HCT116 (cell line): ENCODE measurements at regions not wholly inside any gene's neighbourhood (a gene's known extent, or its start where the extent isn't known, plus 50 kb on each side); places are given as distances from the start of the nearest gene placed in this dataset.

Source experiments
- ATAC-seq: fragments of 200-7000 bp; cut with Tn5 transposase; 2 replicates; pipeline ENCODE4 v1.9.1; 2020; ENCODE audit warnings: mild to moderate bottlenecking, moderate library complexity
- BruUV-seq: library from RNA; stranded (reverse); fragments of 400-500 nt; replicated peaks from 2 replicates; lab custom pipeline; 2021; lab: Mats Ljungman, UMichigan
- CTCF ChIA-PET: fragments of 300-600 bp; sonication (Branson Sonifier 250); formaldehyde crosslinking; loops from one replicate; lab custom pipeline; 2021; ENCODE audit warnings: antibody characterized with exemption; lab: Charles Lee
- POLR2A ChIA-PET: fragments of 300-600, 350-600 bp; sonication (Branson Sonifier 250); formaldehyde crosslinking; loops from one replicate; lab custom pipeline; 2021; ENCODE audit warnings: antibody characterized with exemption; lab: Charles Lee
- RAD21 ChIA-PET, 2 experiments: fragments of 300-600 bp; sonication (Branson Sonifier 250); formaldehyde crosslinking; loops; one replicate each; lab custom pipeline; 2023; ENCODE audit warnings: low total read pairs in 2 of 2; ENCODE audit not compliant: uncharacterized antibody in 2 of 2, unreplicated experiment in 2 of 2, low non-redundant PET in 1 of 2; lab: Charles Lee
- DNase-seq: peaks from one replicate; pipeline ENCODE4 v3.0.0-alpha.2; 2010; ENCODE audit warnings: low read depth, low spot score
- H2AFZ ChIP-seq: fragments of 200-600 bp; shearing (Covaris generic), sonication (generic); 2 replicates; pipeline ENCODE4 v1.6.1; 2017; ENCODE audit warnings: low read depth, mixed run types, mixed read lengths, antibody characterized with exemption, low read length; ENCODE audit not compliant: poor library complexity, severe bottlenecking
- H3K27ac ChIP-seq: 2 replicates; pipeline ENCODE4 v1.5.1; 2012; ENCODE audit warnings: low read depth, low read length
- H3K27me3 ChIP-seq: fragments of 200-600 bp; sonication (generic); 2 replicates; pipeline ENCODE4 v1.6.1; 2016; ENCODE audit warnings: mixed run types, low read length, mixed read lengths; ENCODE audit not compliant: insufficient read depth
- H3K36me3 ChIP-seq, 2 experiments: fragments of 200-500 bp in 1 of 2; fragments of 200-600 bp in 1 of 2; sonication (Bioruptor generic) in 1 of 2; sonication (generic) in 1 of 2; 2 replicates each; pipeline versions ENCODE4 v1.5.1 to v1.6.1; 2014 to 2016; ENCODE audit warnings: low read length in 2 of 2, inconsistent platforms in 1 of 2, mixed read lengths in 1 of 2, mixed run types in 1 of 2; ENCODE audit not compliant: insufficient read depth in 2 of 2, control insufficient read depth in 1 of 2
- H3K4me1 ChIP-seq, 2 experiments: fragments of 200-600 bp in 1 of 2; sonication (generic) in 1 of 2; 2 replicates each; pipeline versions ENCODE4 v1.5.1 to v1.6.1; 2012 to 2017; ENCODE audit warnings: low read length in 2 of 2, inconsistent platforms in 1 of 2, mild to moderate bottlenecking in 1 of 2, mixed read lengths in 1 of 2, mixed run types in 1 of 2, moderate library complexity in 1 of 2; ENCODE audit not compliant: insufficient read depth in 2 of 2, control insufficient read depth in 1 of 2
- H3K4me2 ChIP-seq: fragments of 200-600 bp; sonication (generic); 2 replicates; pipeline ENCODE4 v1.6.1; 2017; ENCODE audit warnings: mixed run types, low read length, mixed read lengths
- H3K4me3 ChIP-seq, 2 experiments: fragments of 200-600 bp in 1 of 2; sonication (generic) in 1 of 2; replicated peaks in 1 of 2; 2 replicates each; pipeline ENCODE4 v1.5.1; 2011 to 2016; ENCODE audit warnings: low read length in 2 of 2, control low read depth in 1 of 2, low read depth in 1 of 2, mild to moderate bottlenecking in 1 of 2, mixed read lengths in 1 of 2, mixed run types in 1 of 2
- H3K79me2 ChIP-seq: fragments of 200-600 bp; sonication (generic); 2 replicates; pipeline ENCODE4 v1.6.1; 2017; ENCODE audit warnings: mild to moderate bottlenecking, mixed run types, low read length, moderate library complexity, mixed read lengths; ENCODE audit not compliant: insufficient read depth
- H3K9ac ChIP-seq: fragments of 200-600 bp; sonication (generic); 2 replicates; pipeline ENCODE4 v1.6.1; 2016; ENCODE audit warnings: low read length, mixed read lengths
- H3K9me2 ChIP-seq: fragments of 200-600 bp; sonication (generic), shearing (Covaris generic); 2 replicates; pipeline ENCODE4 v1.6.1; 2017; ENCODE audit warnings: mixed run types, mild to moderate bottlenecking, moderate library complexity; ENCODE audit not compliant: insufficient read depth
- H3K9me3 ChIP-seq, 2 experiments: fragments of 200-500 bp in 1 of 2; fragments of 200-600 bp in 1 of 2; sonication (Bioruptor generic) in 1 of 2; sonication (generic) in 1 of 2; 2 replicates each; pipeline ENCODE4 v1.6.1; 2014 to 2017; ENCODE audit warnings: low read length in 2 of 2, mixed read lengths in 2 of 2, inconsistent platforms in 1 of 2, low read depth in 1 of 2, mild to moderate bottlenecking in 1 of 2, mixed run types in 1 of 2, moderate library complexity in 1 of 2; ENCODE audit not compliant: control insufficient read depth in 1 of 2, insufficient read depth in 1 of 2
- H4K20me1 ChIP-seq: fragments of 200-600 bp; sonication (generic), shearing (Covaris generic); 2 replicates; pipeline ENCODE4 v1.6.1; 2017; ENCODE audit warnings: mixed run types, mild to moderate bottlenecking, moderate library complexity; ENCODE audit not compliant: insufficient read depth
- CBX3 ChIP-seq: IDR thresholded peaks from 2 replicates; pipeline ENCODE4 v1.6.1; 2012; ENCODE audit warnings: low read depth
- FOSL1 ChIP-seq: IDR thresholded peaks from 2 replicates; pipeline ENCODE4 v1.6.1; 2012; ENCODE audit warnings: low read depth
- SIN3A ChIP-seq: IDR thresholded peaks from 2 replicates; pipeline ENCODE4 v1.6.1; 2012; ENCODE audit warnings: low read depth
- SP1 ChIP-seq: IDR thresholded peaks from 2 replicates; pipeline ENCODE4 v1.6.1; 2012; ENCODE audit warnings: low read depth
- TCF7L2 ChIP-seq: IDR thresholded peaks from 2 replicates; pipeline ENCODE4 v1.7.0; 2011; ENCODE audit warnings: borderline replicate concordance, inconsistent platforms; ENCODE audit not compliant: insufficient read depth, insufficient read length; ENCODE audit errors: extremely low read depth
- intact Hi-C: fragments of 100-400 bp; cut with micrococcal nuclease; formaldehyde crosslinking; loops from 2 replicates; pipeline ENCODE4 v1.10.0; 2022
- TF ChIP-seq, protein P1 (sequence below): IDR thresholded peaks from 2 replicates; pipeline ENCODE4 v1.6.1; 2012; ENCODE audit warnings: low read depth
- TF ChIP-seq, protein P2 (sequence below): IDR thresholded peaks from 2 replicates; pipeline ENCODE4 v1.6.1; 2011; ENCODE audit warnings: mild to moderate bottlenecking, low read length, moderate library complexity; ENCODE audit not compliant: insufficient replicate concordance; ENCODE audit errors: extremely low read depth

DNA sequence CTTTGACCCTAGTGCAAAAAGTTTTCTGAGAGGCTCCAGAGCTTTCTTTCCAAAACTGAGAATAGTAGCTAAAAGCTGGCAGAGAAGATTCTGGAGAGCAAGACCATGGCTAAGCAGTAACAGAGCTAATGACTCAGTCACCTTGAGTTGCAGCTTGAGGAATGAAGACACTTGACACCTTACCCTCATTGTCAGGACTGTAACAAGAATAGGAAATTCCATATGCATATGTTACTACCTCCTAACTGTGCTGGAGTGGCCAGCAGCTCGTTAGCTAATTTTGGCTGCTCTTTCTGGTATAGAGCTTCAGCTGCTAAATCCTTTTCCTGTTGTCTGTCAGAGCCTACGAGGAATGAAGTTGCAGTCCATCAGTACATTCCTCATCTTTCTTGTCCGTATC lies 68.6 kb upstream of the LHCGR start:
- ChIA-PET POLR2A (no interaction called here), RAD21 (no interaction called here), CTCF (no interaction called here)
- Histone ChIP-seq H3K79me2 (no peaks in the 10 kb centered on the region), H3K4me3 (no peak overlapping the region), H3K4me1 (no peaks in the 10 kb centered on the region), H3K36me3 (no peaks in the 10 kb centered on the region), H3K9ac (no peak overlapping the region), H3K9me2 (no peaks in the 10 kb centered on the region), H3K27me3 (peaks cover 13% of the 10 kb centered on the region; the same call in 1 of the 2 replicates), H3K4me2 (no peak overlapping the region), H4K20me1 (no peaks in the 10 kb centered on the region), H3K27ac (no peak overlapping the region), H2AFZ (no peak overlapping the region), H3K9me3 (no peaks in the 10 kb centered on the region)
- TF ChIP-seq SIN3A, result no peak
- no peak for TF ChIP-seq CBX3
- no peak for TF ChIP-seq TCF7L2
- TF ChIP-seq SP1, result no peak
- TF ChIP-seq, protein P1, sequence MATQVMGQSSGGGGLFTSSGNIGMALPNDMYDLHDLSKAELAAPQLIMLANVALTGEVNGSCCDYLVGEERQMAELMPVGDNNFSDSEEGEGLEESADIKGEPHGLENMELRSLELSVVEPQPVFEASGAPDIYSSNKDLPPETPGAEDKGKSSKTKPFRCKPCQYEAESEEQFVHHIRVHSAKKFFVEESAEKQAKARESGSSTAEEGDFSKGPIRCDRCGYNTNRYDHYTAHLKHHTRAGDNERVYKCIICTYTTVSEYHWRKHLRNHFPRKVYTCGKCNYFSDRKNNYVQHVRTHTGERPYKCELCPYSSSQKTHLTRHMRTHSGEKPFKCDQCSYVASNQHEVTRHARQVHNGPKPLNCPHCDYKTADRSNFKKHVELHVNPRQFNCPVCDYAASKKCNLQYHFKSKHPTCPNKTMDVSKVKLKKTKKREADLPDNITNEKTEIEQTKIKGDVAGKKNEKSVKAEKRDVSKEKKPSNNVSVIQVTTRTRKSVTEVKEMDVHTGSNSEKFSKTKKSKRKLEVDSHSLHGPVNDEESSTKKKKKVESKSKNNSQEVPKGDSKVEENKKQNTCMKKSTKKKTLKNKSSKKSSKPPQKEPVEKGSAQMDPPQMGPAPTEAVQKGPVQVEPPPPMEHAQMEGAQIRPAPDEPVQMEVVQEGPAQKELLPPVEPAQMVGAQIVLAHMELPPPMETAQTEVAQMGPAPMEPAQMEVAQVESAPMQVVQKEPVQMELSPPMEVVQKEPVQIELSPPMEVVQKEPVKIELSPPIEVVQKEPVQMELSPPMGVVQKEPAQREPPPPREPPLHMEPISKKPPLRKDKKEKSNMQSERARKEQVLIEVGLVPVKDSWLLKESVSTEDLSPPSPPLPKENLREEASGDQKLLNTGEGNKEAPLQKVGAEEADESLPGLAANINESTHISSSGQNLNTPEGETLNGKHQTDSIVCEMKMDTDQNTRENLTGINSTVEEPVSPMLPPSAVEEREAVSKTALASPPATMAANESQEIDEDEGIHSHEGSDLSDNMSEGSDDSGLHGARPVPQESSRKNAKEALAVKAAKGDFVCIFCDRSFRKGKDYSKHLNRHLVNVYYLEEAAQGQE, result no peak
- TF ChIP-seq, protein P2, sequence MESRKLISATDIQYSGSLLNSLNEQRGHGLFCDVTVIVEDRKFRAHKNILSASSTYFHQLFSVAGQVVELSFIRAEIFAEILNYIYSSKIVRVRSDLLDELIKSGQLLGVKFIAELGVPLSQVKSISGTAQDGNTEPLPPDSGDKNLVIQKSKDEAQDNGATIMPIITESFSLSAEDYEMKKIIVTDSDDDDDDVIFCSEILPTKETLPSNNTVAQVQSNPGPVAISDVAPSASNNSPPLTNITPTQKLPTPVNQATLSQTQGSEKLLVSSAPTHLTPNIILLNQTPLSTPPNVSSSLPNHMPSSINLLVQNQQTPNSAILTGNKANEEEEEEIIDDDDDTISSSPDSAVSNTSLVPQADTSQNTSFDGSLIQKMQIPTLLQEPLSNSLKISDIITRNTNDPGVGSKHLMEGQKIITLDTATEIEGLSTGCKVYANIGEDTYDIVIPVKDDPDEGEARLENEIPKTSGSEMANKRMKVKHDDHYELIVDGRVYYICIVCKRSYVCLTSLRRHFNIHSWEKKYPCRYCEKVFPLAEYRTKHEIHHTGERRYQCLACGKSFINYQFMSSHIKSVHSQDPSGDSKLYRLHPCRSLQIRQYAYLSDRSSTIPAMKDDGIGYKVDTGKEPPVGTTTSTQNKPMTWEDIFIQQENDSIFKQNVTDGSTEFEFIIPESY, result no peak
- no peak for TF ChIP-seq FOSL1
- BruUV-seq, result no TSS peak
- ATAC-seq (no peak), DNase-seq (no peak)
- intact Hi-C loops, result no loop called here
